ENCODE measurements at regions not wholly inside any gene's neighbourhood (a gene's known extent, or its start where the extent isn't known, plus 50 kb on each side); places are given as distances from the start of the nearest gene placed in this dataset.

DNA sequence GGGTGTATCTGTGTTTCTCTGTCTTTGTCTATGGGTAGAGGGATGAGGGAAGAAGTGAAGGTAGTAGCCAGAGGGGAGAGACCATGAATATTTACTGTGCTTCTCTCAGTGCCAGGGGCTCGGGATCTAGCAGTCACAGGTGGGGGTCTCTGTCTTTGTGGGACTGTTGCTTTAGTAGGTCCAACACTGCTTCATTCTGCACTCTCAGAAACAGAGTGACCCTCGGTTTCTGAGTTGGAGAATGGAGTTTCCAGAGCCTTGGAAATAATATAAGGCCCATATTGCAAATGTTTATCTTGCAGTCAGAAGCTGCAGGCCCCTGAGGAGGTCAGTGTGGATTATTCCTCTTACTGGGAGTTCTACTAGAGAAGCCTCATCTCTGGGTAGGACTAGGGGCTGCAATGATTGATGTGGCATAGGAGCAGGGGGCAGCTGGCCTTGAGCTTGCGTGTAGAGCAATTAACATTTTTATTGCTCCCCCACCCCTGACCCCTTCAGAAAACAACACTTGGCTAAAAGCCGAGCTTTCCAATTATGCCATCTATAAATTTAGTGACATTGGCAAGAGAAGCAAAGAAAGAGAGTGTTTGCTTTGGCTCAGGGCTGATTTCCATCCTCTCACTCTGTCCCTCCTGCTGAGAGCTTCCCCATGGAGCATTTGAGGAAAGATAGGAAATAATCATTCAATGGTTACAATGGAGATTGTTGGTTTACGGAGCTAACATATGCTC lies 55.0 kb upstream of the TRPC7 start:
- no peaks in the 10 kb centered on the region for H3K36me3 Mint-ChIP-seq (ENCODE audit: unreplicated experiment)
- H3K4me1 Mint-ChIP-seq (ENCODE audit: unreplicated experiment), result no peaks in the 10 kb centered on the region
- DNase-seq (ENCODE audit: extremely low spot score, unreplicated experiment), result no peak
- H3K9me3 Mint-ChIP-seq (ENCODE audit: unreplicated experiment), result no peaks in the 10 kb centered on the region
- H3K27ac Mint-ChIP-seq (ENCODE audit: unreplicated experiment), result no peak overlapping the region
- H3K4me3 Mint-ChIP-seq (ENCODE audit: unreplicated experiment), result no peak overlapping the region
- H3K27me3 Mint-ChIP-seq (ENCODE audit: unreplicated experiment), result peaks cover 3% of the 10 kb centered on the region
- TF ChIP-seq CTCF (IDR thresholded peaks at IDR 0.05), result no peak

GRCh38 chr5:136418301-136418700 lies 53.0 kb upstream of the TRPC7 start:
- Mint-ChIP-seq H3K9me3 (ENCODE audit: unreplicated experiment) (no peaks in the 10 kb centered on the region), H3K27ac (ENCODE audit: unreplicated experiment) (no peak overlapping the region), H3K36me3 (ENCODE audit: unreplicated experiment) (no peaks in the 10 kb centered on the region), H3K4me3 (ENCODE audit: unreplicated experiment) (no peak overlapping the region), H3K27me3 (ENCODE audit: unreplicated experiment) (peaks cover 3% of the 10 kb centered on the region), H3K4me1 (ENCODE audit: unreplicated experiment) (no peaks in the 10 kb centered on the region)
- TF ChIP-seq CTCF (IDR thresholded peaks at IDR 0.05), result no peak
- DNase-seq (ENCODE audit: extremely low spot score, unreplicated experiment), result no peak

All from osteocyte (in vitro differentiated cells).